ENCODE measurements at regions not wholly inside any gene's neighbourhood (a gene's known extent, or its start where the extent isn't known, plus 50 kb on each side); places are given as distances from the start of the nearest gene placed in this dataset.

DNA sequence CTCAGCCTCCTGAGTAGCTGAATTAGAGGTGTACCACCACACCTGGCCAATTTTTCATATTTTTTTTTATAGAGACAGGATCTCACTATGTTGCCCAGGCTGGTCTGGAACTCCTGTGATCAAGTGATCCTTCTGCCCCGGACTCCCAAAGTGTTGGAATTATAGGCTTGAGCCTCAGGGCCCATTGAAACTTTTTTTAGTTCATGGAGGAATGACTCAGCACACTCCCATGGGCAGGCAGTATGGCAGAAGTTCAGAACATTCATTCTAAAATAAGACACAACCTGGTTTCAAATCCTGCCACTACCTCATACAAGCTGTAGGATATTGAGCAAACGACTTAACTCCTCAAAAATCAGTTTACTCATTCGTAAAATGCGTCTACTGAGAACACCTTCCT lies 320.4 kb upstream of the SP8 start:
- intact Hi-C loops (cut with micrococcal nuclease): no loop called here
- no peak overlapping the region for H3K27ac Mint-ChIP-seq

DNA sequence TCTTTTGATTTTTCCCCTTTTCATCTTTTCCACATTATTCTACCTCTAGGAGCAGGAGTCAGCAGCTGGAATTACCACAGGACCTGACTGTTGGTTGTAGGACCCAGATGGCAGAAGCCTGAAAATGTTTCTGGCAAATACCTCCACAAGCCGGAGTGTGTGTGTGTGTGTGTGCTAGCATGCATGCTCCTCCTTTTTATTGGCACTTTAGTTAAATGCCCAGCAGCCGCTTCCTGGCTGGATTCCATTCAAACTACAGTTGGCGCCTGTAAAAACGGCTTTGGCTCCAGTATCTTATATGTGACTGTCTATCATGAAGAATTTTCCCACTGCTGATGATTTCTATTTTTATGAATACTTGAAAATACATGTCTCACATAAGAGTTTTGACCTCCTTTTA lies 319.7 kb upstream of the SP4 start:
- intact Hi-C loops (cut with micrococcal nuclease): no loop called here
- Histone ChIP-seq H3K27ac (ENCODE audit: low read depth, low read length) (no peak overlapping the region), H3K9me3 (ENCODE audit: control insufficient read depth in 1 of 2, low read length in 2 of 2) (no peaks in the 10 kb centered on the region), H3K27me3 (ENCODE audit: insufficient read depth, low read length) (no peaks in the 10 kb centered on the region), H3K4me1 (ENCODE audit: insufficient read depth, low read length) (no peaks in the 10 kb centered on the region), H3K36me3 (ENCODE audit: insufficient read depth, low read length) (no peaks in the 10 kb centered on the region), H3K4me3 (ENCODE audit: low read length in 2 of 2) (no peak overlapping the region)
- no peak for DNase-seq
- Mint-ChIP-seq H3K9me3 (peaks cover 0 to 4% (median 0%) of the 10 kb centered on the region in 8 donors), H3K4me1 (no peaks in the 10 kb centered on the region), H3K27ac (no peak overlapping the region), H3K27me3 (peaks cover 2 to 15% of the 10 kb centered on the region in 2 donors), H3K36me3 (no peaks in the 10 kb centered on the region), H3K4me3 (no peak overlapping the region)
- ChIA-PET POLR2A (ENCODE audit: partially characterized antibody) (no interaction called here), CTCF (ENCODE audit: partially characterized antibody) (no interaction called here)

More for the DNA sequence above, 320.4 kb upstream of the SP8 start:
- no peak for DNase-seq
- CTCF ChIA-PET (ENCODE audit: partially characterized antibody): no interaction called here
- H3K9me3 Mint-ChIP-seq: peaks cover 0 to 4% (median 0%) of the 10 kb centered on the region in 8 donors
- H3K27ac ChIP-seq (ENCODE audit: low read depth, low read length): no peak overlapping the region
- peaks cover 2 to 13% of the 10 kb centered on the region in 2 donors for H3K27me3 Mint-ChIP-seq
- H3K4me1 Mint-ChIP-seq: no peaks in the 10 kb centered on the region
- no peaks in the 10 kb centered on the region for H3K36me3 ChIP-seq (ENCODE audit: insufficient read depth, low read length)
- no peaks in the 10 kb centered on the region for H3K9me3 ChIP-seq (ENCODE audit: control insufficient read depth in 1 of 2, low read length in 2 of 2)
- no peak overlapping the region for H3K4me3 ChIP-seq (ENCODE audit: low read length in 2 of 2)
- no peak overlapping the region for H3K4me3 Mint-ChIP-seq
- POLR2A ChIA-PET (ENCODE audit: partially characterized antibody): no interaction called here
- H3K4me1 ChIP-seq (ENCODE audit: insufficient read depth, low read length): no peaks in the 10 kb centered on the region
- H3K36me3 Mint-ChIP-seq: no peaks in the 10 kb centered on the region
- no peaks in the 10 kb centered on the region for H3K27me3 ChIP-seq (ENCODE audit: insufficient read depth, low read length)

DNA sequence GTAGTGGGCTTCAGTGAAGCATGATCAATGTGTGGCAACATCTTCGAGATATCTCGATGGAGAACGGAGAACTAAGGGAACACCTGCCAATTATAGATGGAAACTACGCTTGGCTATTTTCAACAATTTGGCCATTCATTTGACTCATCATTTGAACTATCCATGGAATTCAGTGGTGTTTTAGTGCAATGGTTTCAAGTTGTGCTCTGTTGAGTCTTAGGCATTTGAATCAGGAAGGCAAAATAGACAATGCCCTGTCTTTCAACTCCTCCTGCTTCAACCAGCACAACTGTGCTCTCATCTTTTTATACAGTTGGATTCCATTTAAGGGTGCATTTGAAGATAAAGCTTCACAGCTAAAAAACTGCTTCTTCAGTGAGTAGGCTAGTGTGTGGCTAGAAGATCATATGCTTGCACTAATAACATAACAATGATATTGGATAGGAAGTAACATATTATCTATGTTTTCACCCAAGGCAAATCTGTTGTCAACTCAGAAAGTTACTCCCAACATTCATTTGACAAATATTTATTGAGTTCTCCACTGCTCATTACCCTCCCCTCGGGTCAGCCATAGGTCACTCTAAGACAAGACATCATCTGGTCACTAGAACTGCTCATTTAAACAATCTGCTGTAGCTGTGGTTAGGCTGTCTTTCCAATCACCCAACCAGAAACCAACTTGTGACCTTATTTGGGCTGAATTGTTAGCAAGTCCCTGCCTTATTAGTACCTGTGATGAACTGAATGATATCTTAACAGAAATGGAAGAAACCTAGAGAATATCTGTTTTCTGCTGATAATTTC lies 314.1 kb upstream of the SP4 start:
- Histone ChIP-seq H3K27ac (ENCODE audit: low read depth, low read length) (no peak overlapping the region), H3K36me3 (ENCODE audit: insufficient read depth, low read length) (no peaks in the 10 kb centered on the region), H3K4me3 (ENCODE audit: low read length in 2 of 2) (no peak overlapping the region), H3K27me3 (ENCODE audit: insufficient read depth, low read length) (no peaks in the 10 kb centered on the region), H3K9me3 (ENCODE audit: control insufficient read depth in 1 of 2, low read length in 2 of 2) (no peaks in the 10 kb centered on the region), H3K4me1 (ENCODE audit: insufficient read depth, low read length) (no peaks in the 10 kb centered on the region)
- intact Hi-C loops (cut with micrococcal nuclease): no loop called here
- Mint-ChIP-seq H3K36me3 (no peaks in the 10 kb centered on the region), H3K27me3 (peaks cover 3 to 7% of the 10 kb centered on the region in 2 donors), H3K9me3 (no peaks in the 10 kb centered on the region), H3K4me1 (no peaks in the 10 kb centered on the region), H3K4me3 (no peak overlapping the region), H3K27ac (no peak overlapping the region)
- ChIA-PET CTCF (ENCODE audit: partially characterized antibody) (no interaction called here), POLR2A (ENCODE audit: partially characterized antibody) (no interaction called here)
- DNase-seq: no peak

DNA sequence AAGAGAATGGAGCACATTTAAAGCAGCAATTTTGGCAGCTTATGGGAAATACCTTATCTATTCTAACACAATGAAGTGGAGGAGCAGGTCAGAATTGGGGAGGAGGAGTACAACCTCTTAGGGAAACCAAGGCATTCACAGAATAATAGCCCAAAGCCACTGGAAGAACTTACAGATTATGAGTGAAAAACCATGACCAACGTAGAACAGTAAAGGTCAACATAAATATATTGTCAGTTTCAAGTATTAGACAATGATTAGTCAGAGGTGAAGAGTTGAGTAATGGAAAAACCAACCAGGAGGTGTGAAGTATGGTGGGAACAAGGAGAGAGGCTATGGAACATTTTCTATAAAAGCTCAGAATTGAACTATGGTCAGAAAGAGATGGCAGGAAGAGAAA lies 304.3 kb upstream of the SP4 start:
- H3K4me3 Mint-ChIP-seq: no peak overlapping the region
- intact Hi-C loops (cut with micrococcal nuclease): no loop called here
- CTCF ChIA-PET (ENCODE audit: partially characterized antibody): no interaction called here

DNA sequence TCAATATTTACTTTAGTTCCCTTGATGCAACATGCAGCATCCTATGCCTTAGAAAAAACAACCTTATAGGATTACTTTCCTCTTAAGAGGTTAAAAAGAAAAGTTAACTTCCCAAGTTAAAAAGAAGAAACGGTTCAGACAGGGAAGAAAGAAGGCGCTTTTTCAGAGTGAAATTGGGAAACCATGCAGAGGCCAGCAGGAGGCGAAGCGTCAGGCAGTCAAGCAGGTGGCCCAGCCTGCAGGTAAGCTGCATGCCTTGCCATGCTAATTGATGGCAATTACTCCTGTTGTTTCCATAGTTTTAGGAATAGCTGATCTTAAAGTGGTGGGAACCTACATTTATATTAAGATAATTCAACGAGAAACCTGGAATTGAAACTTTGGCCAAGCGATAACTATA lies 302.6 kb upstream of the SP4 start:
- H3K27me3 Mint-ChIP-seq: peaks cover 4 to 16% of the 10 kb centered on the region in 2 donors
- intact Hi-C loops (cut with micrococcal nuclease): no loop called here
- POLR2A ChIA-PET (ENCODE audit: partially characterized antibody): no interaction called here

More for the DNA sequence above, 304.3 kb upstream of the SP4 start:
- Histone ChIP-seq H3K27me3 (ENCODE audit: insufficient read depth, low read length) (no peaks in the 10 kb centered on the region), H3K36me3 (ENCODE audit: insufficient read depth, low read length) (no peaks in the 10 kb centered on the region), H3K27ac (ENCODE audit: low read depth, low read length) (no peak overlapping the region), H3K9me3 (ENCODE audit: control insufficient read depth in 1 of 2, low read length in 2 of 2) (no peaks in the 10 kb centered on the region), H3K4me1 (ENCODE audit: insufficient read depth, low read length) (no peaks in the 10 kb centered on the region), H3K4me3 (ENCODE audit: low read length in 2 of 2) (no peak overlapping the region)
- H3K27ac Mint-ChIP-seq: no peak overlapping the region
- peaks cover 1 to 9% of the 10 kb centered on the region in 2 donors for H3K27me3 Mint-ChIP-seq
- H3K36me3 Mint-ChIP-seq: no peaks in the 10 kb centered on the region
- peaks cover 0 to 3% (median 0%) of the 10 kb centered on the region in 8 donors for H3K9me3 Mint-ChIP-seq
- no peaks in the 10 kb centered on the region for H3K4me1 Mint-ChIP-seq
- DNase-seq: no peak
- POLR2A ChIA-PET (ENCODE audit: partially characterized antibody): no interaction called here

DNA sequence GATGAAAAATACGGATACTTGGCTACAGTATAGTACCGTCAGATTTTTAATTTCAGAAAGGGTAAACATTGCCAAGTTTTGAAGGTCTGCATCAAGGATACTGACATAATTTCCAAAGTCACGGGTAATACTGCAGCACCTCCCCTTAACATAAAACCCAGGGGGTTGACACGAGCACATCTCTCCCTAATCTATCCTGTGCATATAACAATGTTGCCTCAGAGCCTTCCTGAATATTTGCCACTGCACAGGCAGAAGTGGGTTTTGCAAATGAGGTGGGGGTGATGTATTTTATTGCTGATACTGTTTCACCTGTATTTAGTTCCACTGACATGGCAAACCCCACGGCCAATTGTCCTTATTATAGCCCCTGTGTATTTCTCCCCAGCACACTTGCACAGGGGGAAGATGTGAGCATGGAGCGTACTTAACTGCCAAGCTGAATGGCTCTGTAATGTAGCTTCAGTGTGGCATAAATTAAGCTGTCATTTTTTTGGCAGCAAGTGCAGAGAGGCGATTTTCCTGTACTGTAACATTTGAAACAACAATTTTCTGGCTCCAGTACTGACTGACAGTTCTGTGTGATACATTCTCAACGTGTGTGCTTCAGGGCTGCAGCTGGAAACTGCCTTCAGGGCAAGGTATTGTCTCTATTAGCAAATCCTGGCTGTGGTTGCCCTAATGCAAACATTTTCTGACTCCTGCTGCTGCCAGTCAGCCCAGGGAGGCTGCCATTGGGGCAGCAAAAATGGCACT lies 299.6 kb upstream of the SP4 start:
- intact Hi-C loops (cut with micrococcal nuclease): no loop called here
- Histone ChIP-seq H3K27me3 (ENCODE audit: insufficient read depth, low read length) (no peaks in the 10 kb centered on the region), H3K4me1 (ENCODE audit: insufficient read depth, low read length) (no peaks in the 10 kb centered on the region), H3K9me3 (ENCODE audit: control insufficient read depth in 1 of 2, low read length in 2 of 2) (no peaks in the 10 kb centered on the region), H3K36me3 (ENCODE audit: insufficient read depth, low read length) (no peaks in the 10 kb centered on the region), H3K27ac (ENCODE audit: low read depth, low read length) (no peak overlapping the region), H3K4me3 (ENCODE audit: low read length in 2 of 2) (no peak overlapping the region)
- Mint-ChIP-seq H3K27ac (no peak overlapping the region), H3K27me3 (peaks cover 8 to 19% of the 10 kb centered on the region in 2 donors), H3K36me3 (no peaks in the 10 kb centered on the region), H3K4me1 (no peaks in the 10 kb centered on the region), H3K4me3 (no peak overlapping the region), H3K9me3 (peaks cover 0 to 16% (median 5%) of the 10 kb centered on the region in 8 donors)
- ChIA-PET POLR2A (ENCODE audit: partially characterized antibody) (no interaction called here), CTCF (ENCODE audit: partially characterized antibody) (no interaction called here)
- DNase-seq: no peak

More for the DNA sequence above, 302.6 kb upstream of the SP4 start:
- peaks cover 0 to 8% (median 0%) of the 10 kb centered on the region in 8 donors for H3K9me3 Mint-ChIP-seq
- no peaks in the 10 kb centered on the region for H3K4me1 ChIP-seq (ENCODE audit: insufficient read depth, low read length)
- H3K9me3 ChIP-seq (ENCODE audit: control insufficient read depth in 1 of 2, low read length in 2 of 2): no peaks in the 10 kb centered on the region
- no peak overlapping the region for H3K4me3 ChIP-seq (ENCODE audit: low read length in 2 of 2)
- no peak for DNase-seq
- no peaks in the 10 kb centered on the region for H3K27me3 ChIP-seq (ENCODE audit: insufficient read depth, low read length)
- no peaks in the 10 kb centered on the region for H3K4me1 Mint-ChIP-seq
- no peak overlapping the region for H3K27ac Mint-ChIP-seq
- CTCF ChIA-PET (ENCODE audit: partially characterized antibody): no interaction called here
- no peak overlapping the region for H3K27ac ChIP-seq (ENCODE audit: low read depth, low read length)
- H3K36me3 ChIP-seq (ENCODE audit: insufficient read depth, low read length): no peaks in the 10 kb centered on the region
- H3K4me3 Mint-ChIP-seq: no peak overlapping the region
- H3K36me3 Mint-ChIP-seq: no peaks in the 10 kb centered on the region

DNA sequence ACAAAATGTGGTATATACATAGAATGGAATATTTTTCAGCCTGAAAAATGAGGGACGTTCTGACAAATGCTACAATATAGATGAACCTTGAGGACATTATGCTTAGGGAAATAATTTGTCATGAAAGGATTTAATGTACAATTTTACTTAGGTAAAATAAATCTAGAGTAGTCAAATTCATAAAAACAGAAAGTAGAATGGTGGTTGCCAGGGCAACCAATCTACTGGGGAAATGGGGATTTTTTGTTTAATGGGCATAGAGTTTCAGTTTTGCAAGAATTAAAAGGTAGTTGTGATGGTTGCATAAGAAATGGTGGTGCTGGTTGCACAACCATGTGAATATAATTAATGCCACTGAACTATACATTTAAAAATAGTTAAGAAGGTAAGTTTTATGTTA lies 296.0 kb upstream of the SP4 start:
- ChIA-PET POLR2A (ENCODE audit: partially characterized antibody) (no interaction called here), CTCF (ENCODE audit: partially characterized antibody) (no interaction called here)
- H3K9me3 ChIP-seq (ENCODE audit: control insufficient read depth in 1 of 2, low read length in 2 of 2): no peaks in the 10 kb centered on the region
- H3K27ac Mint-ChIP-seq: no peak overlapping the region
- H3K4me1 ChIP-seq (ENCODE audit: insufficient read depth, low read length): no peaks in the 10 kb centered on the region
- no peak overlapping the region for H3K4me3 ChIP-seq (ENCODE audit: low read length in 2 of 2)
- H3K9me3 Mint-ChIP-seq: peaks cover 0 to 21% (median 7%) of the 10 kb centered on the region in 8 donors
- no peak overlapping the region for H3K4me3 Mint-ChIP-seq
- no peak overlapping the region for H3K27ac ChIP-seq (ENCODE audit: low read depth, low read length)
- H3K27me3 Mint-ChIP-seq: peaks cover 8 to 18% of the 10 kb centered on the region in 2 donors
- no peaks in the 10 kb centered on the region for H3K27me3 ChIP-seq (ENCODE audit: insufficient read depth, low read length)
- DNase-seq: no peak
- H3K4me1 Mint-ChIP-seq: no peaks in the 10 kb centered on the region
- H3K36me3 ChIP-seq (ENCODE audit: insufficient read depth, low read length): no peaks in the 10 kb centered on the region
- no peaks in the 10 kb centered on the region for H3K36me3 Mint-ChIP-seq
- intact Hi-C loops (cut with micrococcal nuclease): no loop called here

Data from CD4-positive, alpha-beta memory T cell (primary cell).